NCI-H1048 (cell line): ENCODE measurements at regions not wholly inside any gene's neighbourhood (a gene's known extent, or its start where the extent isn't known, plus 50 kb on each side); places are given as distances from the start of the nearest gene placed in this dataset.
A peak's percentile ranks its signal among the peaks of the same experiment; 100 is the strongest.
"Not testable (repeated sequence)": the region's sequence is repeated elsewhere in the genome, so short reads cannot be mapped to it uniquely, and the experiment has no call there.

ENCODE experiments used
- DNase-seq: peaks from one replicate; lab custom pipeline; 2025; lab: John Stamatoyannopoulos, UW

- no peak for DNase-seq
Measured at GRCh38 chr6:134394905-134395304, 77.0 kb upstream of the SGK1 start.

- no peak for DNase-seq
Measured at GRCh38 chr6:134394208-134394607, 76.3 kb upstream of the SGK1 start.

GRCh38 chr6:134391205-134391604, 73.3 kb upstream of the SGK1 start:
- no peak for DNase-seq

- no peak for DNase-seq
Measured at GRCh38 chr6:134389658-134390057, 71.7 kb upstream of the SGK1 start.

GRCh38 chr6:134389129-134389528, 71.2 kb upstream of the SGK1 start:
- no peak for DNase-seq

- DNase-seq = not testable (repeated sequence)
Measured at GRCh38 chr6:134386482-134386881, 68.6 kb upstream of the SGK1 start.

- no peak for DNase-seq
Measured at GRCh38 chr6:134381959-134382358, 64.0 kb upstream of the SGK1 start.

GRCh38 chr6:134379599-134379998, 61.7 kb upstream of the SGK1 start:
- no peak for DNase-seq

- peak; percentile 82 for DNase-seq
Measured at GRCh38 chr6:134379076-134379475, 61.2 kb upstream of the SGK1 start.

- DNase-seq = no peak
Measured at GRCh38 chr6:134378426-134378825, 60.5 kb upstream of the SGK1 start.

GRCh38 chr6:134376785-134377184, 58.9 kb upstream of the SGK1 start:
- DNase-seq = no peak

GRCh38 chr6:134375220-134375580, 57.3 kb upstream of the SGK1 start:
- no peak for DNase-seq

GRCh38 chr6:134374491-134375219, 56.7 kb upstream of the SGK1 start:
- no peak for DNase-seq

GRCh38 chr6:134373993-134374392, 56.1 kb upstream of the SGK1 start:
- no peak for DNase-seq

GRCh38 chr6:134373282-134373922, 55.5 kb upstream of the SGK1 start:
- no peak for DNase-seq

GRCh38 chr6:134372603-134373281, 54.8 kb upstream of the SGK1 start:
- no peak for DNase-seq

- DNase-seq = no peak
Measured at GRCh38 chr6:134368670-134369069, 50.8 kb upstream of the SGK1 start.
